Activated CD4-positive, CD25-positive, alpha-beta regulatory T cell treated with anti-CD3 and anti-CD28 coated beads, Interleukin-2, amount 50 U/mL, for 72 hours (primary cell): ENCODE measurements at regions not wholly inside any gene's neighbourhood (a gene's known extent, or its start where the extent isn't known, plus 50 kb on each side); places are given as distances from the start of the nearest gene placed in this dataset.

Source experiments
- DNase-seq: peaks from one replicate; pipeline ENCODE4 v3.0.0; 2021

DNA sequence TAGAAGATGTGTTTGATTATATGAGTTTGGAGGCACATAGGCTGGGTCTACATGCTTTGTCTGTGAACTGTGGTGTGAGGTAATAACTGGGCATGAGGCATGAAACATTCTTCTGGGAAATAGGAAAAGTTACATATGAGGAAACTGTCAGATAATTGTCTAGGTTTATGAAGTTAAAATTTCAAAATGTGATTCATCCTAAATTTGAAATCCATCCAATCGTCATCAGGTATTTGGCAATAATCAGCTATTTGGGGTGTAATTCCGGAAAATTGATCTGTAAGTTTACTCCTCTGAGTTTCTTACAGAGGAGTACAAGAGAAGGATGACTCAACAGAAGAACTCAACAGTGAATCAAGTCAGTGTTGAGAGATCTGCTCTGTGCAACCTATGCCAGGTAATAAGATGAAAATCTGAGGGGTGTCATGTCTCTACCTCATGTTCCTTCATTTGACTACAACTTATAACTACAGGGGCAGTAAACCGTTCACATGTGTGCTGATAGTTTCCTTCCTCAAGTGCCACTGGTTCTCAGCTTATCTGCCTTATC is 1171.6 kb upstream of the CDH18 start:
- no peak for DNase-seq

DNA sequence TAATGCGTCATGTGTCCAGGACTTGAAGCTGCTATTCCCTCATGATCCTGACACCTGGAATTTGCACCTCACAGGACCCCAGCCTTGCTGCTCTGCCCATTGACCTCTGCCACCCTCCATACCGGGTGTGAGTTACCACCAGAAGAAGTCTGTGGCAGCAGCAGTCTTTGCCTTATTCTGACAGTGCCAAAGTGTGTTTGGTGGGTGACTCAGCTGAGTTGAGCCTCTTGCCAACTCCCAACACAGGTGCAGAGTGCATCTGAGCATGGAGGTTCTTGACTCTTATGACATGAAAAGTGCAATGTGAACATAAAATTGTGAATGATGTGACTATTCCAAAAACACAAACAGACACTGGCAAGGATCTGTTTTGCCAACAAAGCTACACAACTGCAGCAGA is 1166.5 kb upstream of the CDH18 start:
- DNase-seq: no peak

DNA sequence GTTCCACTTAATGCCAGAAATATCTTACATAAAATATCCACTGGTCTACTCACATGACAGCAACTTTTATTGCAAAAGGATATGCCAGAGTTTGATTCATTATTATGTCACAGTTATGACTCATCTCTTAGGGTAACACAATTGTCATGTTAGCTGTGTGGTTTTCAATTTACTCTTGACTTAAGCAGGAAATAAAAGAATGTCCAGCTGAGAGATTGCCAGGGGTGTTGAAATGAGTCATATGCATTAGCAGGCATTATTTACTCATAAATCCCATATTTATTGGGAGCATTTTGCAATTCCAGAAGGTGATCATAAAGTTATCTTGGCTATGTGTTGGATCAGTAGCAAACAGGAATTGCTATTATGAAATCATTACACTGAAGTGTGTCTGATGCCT is 1164.6 kb upstream of the CDH18 start:
- DNase-seq: no peak

DNA sequence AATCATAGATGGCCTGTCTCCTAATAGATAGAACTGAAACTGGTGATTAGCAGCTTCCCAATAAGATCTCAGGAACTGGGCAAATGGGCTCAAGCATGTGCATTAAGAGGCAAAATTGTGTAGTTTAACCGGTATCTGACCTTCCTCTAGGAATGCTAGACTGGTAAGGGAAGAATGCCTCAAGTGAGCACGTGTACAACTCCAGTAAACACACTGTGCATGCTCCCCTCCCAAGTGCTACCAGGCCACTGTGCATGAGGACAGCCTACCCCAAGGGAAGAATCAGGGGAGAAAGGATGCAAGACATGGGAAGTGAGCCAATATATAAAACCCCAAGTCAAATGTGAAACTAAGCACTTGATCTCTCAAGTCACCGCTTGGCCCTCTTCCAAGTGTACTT is 1157.4 kb upstream of the CDH18 start:
- no peak for DNase-seq

DNA sequence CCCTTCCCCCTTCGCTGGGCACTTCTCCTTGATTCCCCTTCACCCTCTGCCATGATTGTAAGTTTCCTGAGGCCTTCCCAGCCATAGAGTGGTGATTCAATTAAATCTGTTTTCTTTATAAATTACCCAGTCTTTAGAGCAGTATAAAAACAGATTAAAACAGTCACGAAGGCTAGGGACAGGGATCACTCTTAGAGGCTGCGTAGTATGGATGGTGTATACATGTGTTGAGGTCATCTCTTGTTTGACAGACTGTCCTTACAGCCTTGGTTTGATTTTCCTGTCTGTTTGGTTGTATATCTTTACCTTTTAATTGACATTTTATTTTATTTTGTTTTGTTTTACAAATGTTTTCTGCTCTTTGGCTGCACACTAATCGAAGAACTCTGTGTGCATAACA is 1155.7 kb upstream of the CDH18 start:
- no peak for DNase-seq

DNA sequence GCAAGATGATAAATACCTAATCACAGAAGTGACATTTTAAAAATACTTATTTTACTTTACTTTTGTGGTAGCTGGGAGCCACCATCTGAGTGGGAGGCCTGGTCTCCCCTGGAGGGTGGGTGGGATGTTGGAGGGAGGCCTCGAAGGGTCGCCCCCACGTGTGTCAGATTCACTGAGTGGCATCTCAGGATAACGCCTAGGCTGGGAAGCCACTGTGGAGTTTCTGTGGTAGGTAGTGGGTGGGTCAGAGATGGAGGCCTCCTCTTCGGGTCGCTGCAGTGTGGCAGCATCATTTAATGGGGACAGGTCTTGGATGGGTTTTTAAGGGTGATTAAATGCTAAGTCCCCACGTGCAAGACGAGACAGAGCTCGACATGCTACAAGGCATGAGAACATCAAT is 1154.8 kb upstream of the CDH18 start:
- DNase-seq: no peak

DNA sequence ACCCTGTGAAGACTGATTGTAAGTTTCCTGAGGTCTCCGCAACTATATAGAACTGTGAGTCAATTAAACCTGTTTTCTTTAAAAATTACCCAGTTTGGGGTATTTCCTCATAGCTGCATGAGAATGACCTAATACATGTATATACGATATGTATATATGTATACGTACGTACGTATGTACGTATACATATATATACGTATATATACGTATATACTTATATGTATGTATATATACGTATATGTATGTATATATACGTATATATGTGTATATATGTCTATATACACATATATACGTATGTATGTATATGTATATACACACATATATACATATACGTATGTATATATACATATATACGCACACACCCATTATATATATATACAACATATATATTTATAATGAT is 1153.0 kb upstream of the CDH18 start:
- no peak for DNase-seq

DNA sequence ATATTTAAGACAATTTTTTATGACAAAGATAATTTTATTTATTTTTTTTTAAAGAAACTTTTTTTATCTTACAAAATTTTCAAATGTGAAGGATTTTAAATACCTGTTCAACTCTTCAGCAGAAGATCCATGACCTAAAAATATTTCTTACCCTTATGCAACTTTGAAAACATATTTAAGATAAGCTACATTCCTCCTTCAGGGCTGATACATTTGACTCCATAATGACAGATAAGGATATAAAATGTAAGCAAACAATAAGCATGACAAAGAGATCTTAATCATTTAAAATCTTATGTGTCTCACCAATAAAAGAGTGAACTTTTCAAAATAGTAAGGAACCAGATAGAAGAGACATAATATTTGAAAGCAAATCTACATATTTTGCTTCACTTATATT is 1138.2 kb upstream of the CDH18 start:
- no peak for DNase-seq

DNA sequence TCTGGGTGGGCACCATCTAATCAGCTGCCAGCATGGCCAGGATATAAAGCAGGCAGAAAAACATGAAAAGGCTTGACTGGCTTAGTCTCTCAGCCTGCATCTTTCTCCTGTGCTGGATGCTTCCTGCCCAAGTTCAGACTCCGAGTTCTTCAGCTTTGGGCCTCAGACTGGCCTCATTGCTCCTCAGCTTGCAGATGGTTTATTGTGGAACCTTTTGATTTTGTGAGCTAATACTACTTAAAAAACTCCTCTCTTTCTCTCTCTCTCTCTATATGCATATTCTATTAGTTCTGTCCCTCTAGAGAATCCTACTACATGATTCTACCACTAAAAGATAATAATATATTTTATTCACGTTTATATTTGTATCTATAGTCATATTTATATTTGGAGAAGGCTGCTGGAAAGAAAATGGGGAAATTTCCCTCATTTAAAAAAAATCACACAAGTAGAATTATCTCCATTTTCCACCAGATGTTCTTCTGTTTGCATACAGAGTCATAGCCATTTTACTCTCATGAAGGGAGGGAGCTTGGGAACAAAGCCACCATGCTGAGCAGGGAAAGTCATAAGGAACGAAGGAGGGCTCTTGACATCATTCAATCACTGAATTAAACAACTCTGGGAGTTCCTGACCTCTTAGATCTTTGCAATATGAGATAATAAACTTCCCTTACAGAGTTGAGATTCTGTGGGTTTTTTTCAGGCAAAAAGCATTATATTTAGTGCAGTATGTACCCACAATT is 1137.4 kb upstream of the CDH18 start:
- no peak for DNase-seq

DNA sequence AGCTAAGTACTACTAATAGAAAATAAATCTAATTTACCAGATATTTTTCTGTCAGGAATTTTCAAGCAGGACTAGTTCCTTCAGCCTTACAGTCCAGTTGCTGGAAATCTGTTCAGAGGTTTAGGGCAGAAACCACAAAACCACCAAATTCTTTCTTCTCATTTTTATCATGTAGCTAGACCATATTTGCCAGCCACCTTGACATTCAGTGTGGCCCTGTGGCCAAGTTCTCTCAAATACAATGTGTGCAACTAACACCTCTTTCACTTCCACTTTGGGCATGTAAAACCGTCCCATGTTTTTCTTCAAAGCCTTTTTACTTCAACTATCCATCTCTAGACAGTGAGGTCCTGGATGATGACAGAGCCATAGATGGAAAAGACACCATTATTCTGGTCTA is 1133.2 kb upstream of the CDH18 start:
- no peak for DNase-seq

DNA sequence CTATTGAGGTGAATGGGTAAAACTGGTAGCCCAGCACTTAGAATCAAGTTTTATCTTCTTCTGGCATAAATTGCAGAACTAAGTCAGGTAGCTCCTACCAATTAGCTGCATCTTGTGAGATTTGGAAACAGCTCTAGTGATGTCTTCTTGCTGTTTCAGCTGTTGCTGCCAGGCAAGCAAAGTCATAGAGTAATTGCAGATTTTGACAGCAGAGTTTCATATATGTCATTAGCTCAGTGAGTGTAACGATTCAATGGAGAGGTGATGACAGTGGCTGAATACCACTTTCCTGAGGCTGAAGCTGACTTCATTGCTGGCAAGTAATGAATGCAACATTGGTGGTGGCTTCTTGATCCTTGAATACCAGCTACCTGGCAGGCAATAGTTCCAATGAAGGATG is 1109.7 kb upstream of the CDH18 start:
- DNase-seq: no peak

DNA sequence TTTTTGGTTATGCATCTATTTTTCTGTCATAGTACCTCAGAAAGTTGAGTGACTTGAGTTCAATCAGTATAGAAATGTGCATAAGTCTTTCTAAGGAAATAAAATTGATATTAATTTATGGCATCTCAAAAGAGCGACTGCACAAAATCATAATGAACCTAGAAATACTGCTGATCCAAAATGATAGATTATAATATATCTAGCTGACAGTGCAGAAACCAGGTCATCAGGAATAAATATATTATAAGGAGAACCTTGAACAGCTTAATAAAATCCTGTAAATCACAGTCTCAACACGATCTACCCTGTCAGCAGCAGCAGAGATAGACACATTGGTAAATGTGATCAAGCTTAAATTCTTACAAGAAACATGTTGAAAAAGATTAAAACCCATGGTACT is 1106.6 kb upstream of the CDH18 start:
- no peak for DNase-seq

DNA sequence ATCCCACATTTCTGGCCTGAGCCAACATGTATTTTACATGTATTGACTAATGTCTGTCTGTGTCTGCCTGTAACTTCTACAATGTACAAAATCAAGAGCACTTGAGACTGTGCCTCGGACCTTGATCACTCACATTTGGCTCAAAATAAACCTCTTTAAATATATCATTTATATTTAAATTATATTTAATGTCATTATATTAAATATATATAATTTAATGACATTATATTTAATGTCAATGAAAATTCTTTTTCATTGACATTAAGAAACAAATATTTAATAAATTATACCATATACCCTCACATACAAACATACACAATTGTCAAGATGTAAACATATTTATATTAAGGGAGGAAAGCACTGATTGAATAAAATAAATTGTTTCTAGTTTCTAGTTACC is 1099.8 kb upstream of the CDH18 start:
- DNase-seq: no peak

DNA sequence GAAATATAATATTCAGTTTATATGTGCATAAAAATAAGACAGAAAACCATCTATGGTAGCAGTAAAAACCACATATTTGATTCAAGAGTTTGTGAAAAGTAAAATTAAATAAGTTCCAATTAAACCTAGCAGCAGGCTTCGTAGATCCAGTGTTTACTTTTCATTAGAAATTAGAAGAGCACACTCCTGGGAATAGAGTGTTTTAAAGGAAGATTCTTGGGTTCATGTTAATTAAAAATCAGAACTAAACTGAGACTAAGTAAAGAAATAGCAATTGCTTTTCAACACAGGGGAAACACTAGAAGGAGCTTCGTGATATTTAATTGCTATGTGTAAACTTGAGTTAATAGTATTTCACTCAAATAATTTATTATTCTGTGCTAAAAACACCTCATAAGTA is 1097.8 kb upstream of the CDH18 start:
- DNase-seq: no peak

DNA sequence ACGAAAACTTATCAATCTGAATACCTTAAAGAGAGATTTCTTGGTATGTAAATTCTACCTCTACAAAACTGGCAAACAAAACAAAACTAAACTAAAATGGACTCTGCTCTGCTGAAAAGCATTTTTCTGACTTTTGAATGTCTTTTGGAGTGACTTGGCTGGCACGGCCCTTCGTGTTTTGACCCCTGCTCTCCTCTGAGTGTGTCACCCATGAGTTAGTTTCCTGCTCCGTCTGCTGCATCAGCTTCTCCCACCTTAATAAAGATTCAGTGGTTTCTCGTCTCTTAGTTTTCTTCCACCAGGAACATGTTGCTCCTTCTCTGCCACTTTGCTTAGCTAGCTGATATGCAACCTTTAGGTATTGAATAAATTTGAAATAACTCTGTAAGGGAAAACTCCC is 1084.0 kb upstream of the CDH18 start:
- DNase-seq: no peak

DNA sequence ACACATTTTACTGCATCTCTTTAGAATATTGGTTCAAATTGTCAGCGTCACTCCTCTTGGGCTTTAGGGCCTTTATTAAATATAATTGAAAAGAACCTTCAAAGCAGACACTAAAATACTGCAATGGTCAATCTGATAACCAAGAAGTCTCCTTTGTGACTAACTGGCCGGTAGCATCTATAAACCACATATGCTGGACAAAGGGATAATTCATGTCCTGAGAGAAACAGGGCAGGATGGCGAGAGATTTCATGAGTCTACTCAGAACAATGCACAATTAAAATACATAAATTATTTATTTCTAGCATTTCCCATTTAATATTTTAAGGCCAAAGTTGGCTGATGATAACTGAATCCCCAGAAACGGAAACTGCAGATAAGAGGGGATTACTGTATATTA is 1083.4 kb upstream of the CDH18 start:
- DNase-seq: no peak

DNA sequence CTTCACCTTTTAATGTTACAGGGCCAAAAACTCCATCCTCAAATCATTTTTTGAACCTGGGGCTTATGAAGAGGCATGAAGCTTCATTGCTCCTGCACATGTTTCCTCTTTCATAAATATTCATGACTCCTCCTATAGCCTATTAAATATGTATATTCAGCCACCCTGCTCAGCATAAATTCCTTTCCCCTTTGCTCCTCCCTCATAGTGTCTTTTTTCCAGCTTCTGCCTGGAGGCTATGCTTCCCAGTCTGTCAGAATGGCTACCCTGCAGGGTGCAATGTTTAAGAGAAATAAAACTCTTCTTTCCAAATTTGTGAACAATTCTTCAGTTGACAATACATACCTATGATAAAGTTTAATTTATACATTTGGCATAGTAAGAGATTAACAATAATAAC is 1082.9 kb upstream of the CDH18 start:
- DNase-seq: no peak

DNA sequence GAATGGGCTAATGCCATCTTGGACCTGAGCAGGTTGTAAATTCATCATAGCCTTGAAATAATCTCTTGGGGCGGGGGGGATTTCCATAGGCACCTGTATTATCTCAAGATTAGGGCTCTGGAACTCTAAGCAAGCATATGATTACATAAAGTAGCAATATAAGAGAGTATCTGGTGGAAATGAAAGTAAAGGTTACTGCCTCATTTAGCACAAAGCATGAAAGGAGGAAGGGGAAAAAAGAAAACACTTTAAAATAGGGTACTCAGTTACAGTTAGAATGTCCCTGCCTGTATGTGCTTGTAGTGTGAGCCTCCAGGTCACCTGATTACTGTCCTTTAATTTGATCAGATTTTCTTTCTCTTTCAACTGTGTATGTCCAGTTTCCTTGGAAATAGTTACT is 1079.7 kb upstream of the CDH18 start:
- no peak for DNase-seq

DNA sequence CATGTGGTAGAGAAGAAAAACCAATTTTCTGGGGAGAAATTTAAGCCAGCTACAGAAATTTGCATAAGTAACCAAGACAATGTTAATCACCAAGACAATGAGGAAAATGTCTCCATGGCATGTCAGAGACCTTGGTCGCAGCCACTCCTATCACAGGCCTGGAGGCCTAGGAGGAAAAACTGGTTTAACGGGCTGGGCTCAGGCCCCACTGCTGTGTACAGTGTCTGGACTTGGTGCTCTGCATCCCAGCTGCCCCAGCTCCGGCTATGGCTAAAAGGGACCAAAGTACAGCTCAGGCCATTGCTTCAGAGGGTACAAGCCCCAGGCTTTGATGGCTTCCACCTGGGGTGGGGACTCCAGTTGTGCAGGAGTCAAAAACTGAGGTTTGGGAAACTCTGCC is 1075.1 kb upstream of the CDH18 start:
- DNase-seq: no peak

DNA sequence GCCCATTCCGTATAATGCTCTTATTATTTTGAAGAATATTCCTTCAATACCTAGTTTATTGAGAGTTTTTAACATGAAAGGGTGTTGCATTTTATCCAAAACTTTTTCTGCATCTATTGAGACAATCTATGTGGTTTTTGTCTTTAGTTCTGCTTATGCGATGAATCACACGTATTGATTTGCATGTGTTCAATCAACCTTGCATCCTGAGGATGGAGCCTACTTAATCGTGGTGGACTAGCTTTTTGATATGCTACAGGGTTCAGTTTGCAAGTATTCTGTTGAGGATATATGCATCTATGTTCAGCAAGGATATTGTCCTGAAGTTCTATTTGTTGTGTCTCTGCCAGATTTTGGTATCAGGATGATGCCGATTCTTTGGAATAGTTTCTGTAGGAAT is 1070.3 kb upstream of the CDH18 start:
- no peak for DNase-seq

DNA sequence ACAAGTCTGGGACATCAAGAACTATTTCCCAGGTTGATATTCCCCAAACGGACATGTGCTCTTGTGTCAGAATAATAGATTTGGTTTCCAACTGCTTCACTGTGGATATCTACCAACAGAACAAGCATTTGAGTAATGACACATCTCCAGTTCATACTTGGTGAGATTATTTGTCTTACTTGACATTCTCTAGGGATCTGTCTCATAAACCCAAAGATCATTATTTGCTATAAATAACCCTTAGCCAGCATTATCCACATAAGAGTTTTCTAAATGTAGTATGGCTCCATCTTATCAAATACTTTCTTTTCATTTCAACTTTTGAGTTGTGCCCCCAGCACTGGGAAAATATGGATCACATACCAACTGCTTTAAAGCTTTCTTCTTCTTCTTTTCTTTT is 1063.9 kb upstream of the CDH18 start:
- no peak for DNase-seq

DNA sequence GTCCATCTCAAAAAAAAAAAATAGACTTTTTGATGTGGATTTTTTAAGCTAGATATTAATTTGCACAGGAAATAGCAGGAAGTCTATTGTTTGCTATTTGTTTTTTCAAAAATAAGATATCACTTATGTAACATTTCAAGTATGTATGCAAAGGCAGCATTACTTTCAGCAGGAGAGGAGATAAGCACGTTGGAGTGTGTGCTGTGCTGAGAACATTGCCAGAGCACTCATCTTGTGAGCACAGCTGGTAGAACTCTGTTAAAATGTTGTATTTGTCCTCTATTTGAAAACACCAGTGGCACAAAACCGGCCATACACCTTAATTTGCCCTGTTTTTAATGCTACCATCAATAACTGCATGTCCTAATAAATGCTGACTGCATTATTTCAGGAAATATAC is 1061.9 kb upstream of the CDH18 start:
- no peak for DNase-seq

DNA sequence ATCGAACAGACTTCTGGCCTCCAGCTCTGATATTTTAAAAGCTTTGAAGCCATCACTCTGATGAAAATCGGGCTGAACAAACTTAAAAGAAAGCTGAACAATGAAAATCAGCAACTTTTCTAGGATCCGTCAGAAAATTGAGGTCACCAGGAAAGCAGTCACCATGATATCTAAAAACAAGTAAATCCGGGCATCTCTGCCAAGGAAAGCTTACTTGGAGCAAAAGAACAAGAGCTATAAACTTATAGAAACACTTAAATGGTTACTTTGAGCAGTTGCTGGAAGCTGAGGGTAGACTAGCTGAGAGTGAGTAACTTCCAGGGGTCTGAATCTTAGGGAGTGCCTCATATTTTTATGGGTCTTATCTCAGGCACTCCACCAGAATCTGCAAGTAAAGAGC is 1043.0 kb upstream of the CDH18 start:
- no peak for DNase-seq

DNA sequence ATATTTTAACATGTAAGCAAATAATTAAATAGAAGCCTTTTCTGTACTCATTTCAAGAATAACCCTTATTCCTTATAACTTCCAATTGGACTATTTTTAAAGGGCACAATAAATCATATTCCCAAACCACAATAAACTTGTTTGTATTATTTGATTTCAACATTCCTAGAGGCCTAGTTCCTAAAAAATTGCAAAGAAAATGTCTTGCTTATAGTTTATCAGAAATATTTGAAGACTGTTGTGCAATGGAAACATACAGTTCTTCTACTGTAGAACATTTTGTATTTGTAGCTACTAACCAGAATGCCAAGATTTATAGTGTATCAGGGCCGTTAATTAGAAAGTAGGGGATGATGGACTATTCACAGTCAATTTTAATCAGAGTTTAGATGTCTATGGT is 1037.0 kb upstream of the CDH18 start:
- DNase-seq: no peak

DNA sequence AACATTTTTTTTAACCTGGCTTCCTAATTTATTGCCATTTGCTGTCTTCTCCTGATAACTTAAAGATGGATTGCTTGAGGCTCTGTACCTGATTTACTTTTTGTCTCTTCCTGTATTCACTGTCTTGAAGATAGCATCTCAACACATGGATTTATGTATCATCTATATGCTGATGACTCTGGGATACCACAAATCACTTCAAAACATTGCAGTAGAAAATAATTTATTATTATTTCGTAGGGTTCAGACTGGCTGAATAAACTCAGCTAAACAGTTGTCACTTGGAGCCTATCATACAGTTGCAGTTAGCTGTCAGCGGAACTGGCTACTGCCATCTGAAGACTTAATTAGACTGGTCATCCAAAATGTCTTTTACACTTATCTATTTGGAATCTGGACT is 1025.2 kb upstream of the CDH18 start:
- no peak for DNase-seq

DNA sequence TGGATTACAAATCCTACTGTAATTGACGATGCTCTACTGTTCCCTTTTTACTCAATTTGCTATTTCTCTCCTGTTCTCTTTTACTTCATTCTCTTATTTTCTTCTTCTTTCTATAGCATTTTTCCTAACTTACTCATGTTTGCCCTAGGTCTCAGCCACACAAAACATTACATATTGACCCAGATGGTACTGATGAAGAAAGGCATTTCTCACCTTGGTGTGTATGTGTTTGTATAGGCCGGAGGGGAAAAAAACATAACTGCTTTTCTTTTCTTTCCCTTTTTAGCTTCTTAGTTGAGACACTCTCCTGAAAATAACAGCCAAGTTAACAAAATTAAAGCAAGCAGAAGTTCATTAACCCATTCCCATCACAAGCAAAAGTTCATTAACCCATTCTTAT is 1019.8 kb upstream of the CDH18 start:
- no peak for DNase-seq
